ENCODE measurements at regions not wholly inside any gene's neighbourhood (a gene's known extent, or its start where the extent isn't known, plus 50 kb on each side); places are given as distances from the start of the nearest gene placed in this dataset.

DNA sequence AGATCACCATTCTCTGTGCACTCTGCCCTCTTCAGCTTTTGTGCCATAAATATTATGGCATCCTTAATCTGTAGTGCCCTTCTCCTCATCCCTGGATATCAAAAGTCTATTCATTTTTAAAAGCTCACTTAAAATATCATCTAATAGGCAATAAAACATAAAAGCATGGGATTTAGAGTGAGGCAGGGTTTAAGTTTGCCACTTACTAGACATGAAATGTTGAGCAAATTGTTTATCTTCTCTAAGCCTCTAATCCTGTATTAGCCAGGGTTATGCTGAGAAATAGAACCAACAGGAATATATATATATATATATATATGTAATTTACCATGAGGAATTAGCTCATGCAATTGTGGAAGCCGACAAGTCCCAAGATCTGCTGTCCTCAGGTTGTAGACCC is 472.4 kb upstream of the HS3ST1 start:
- DNase-seq (ENCODE audit: extremely low read depth, low read depth): no peak

GRCh38 chr4:11900359-11900758 is 471.7 kb upstream of the HS3ST1 start:
- DNase-seq (ENCODE audit: extremely low read depth, low read depth): no peak

- DNase-seq (ENCODE audit: extremely low read depth, low read depth): no peak
Measured at GRCh38 chr4:11898796-11899195, 470.1 kb upstream of the HS3ST1 start.

DNA sequence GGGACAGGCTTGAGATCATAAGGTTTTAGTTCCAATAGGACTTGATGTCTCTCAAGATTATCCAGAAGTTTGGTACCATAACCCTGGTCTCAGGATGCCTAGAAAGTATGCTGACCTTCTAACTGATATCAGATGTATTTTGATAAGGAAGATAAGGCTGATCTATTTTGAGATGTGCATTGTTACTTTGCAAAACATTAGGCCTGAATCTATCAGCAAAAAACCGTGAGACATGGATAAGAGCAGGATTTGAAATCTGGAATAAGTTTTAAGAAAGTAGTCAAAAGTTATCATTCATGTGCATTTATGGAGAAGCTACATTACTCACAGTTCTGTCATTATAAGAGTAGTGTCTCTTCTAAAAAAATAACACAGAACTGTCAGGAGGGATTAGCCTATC is 467.1 kb upstream of the HS3ST1 start:
- DNase-seq (ENCODE audit: extremely low read depth, low read depth): no peak

DNA sequence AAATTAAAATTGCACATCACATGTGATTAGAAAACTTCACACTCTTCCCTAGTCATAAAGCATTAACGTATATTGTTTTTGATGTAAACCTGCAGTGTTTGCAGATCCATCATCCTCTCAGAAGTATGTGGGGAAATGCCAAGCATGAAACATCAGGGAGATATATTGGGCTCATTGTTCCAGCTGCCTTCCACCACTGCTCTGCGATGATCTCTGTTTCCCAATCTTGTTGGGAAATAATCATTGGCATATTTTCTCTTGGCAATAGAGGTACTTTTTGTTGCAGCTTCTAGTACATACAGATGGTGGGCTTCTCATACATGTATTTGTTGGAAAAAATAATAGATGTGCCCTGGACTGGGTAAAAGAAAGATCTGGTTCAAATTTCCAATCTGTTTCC is 466.3 kb upstream of the HS3ST1 start:
- DNase-seq (ENCODE audit: extremely low read depth, low read depth): no peak

- DNase-seq (ENCODE audit: extremely low read depth, low read depth): no peak
Measured at GRCh38 chr4:11894221-11894620, 465.5 kb upstream of the HS3ST1 start.

DNA sequence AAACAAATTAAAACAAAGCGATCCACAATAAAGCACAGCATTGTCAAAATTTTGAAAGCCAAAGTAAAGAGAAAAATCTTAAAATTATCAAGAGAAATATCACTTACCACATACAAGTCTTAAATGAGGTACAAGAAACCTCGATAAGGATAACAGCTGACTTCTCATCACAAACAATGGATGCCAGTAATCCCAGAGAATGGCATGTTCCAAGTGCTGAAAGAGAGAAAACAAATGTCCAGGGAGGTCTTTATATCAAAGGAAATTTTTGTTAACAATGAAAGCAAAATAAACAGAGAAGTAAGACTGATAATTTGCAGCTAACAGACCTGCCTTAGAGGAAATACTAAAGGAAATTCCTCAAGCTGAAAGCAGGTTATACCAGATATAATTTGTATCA is 460.4 kb upstream of the HS3ST1 start:
- no peak for DNase-seq (ENCODE audit: extremely low read depth, low read depth)

DNA sequence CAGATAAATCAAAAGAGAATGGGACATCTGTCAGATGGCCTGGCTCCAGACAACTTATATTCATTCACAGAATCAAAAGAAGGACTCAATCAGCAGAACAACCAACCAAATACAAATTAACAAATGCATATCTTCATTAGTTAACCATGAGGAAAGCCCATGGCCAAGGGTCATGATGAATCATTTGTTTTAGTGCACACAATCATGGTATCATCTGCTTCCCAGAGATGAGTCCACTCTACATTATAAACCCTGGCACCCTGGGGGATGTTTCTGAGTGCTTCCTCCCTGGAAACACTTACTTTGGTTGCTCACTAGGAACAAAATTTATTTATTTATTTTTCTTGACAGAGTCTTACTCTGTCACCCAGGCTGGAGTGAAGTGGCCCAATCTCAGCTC is 453.3 kb upstream of the HS3ST1 start:
- no peak for DNase-seq (ENCODE audit: extremely low read depth, low read depth)

- no peak for DNase-seq (ENCODE audit: extremely low read depth, low read depth)
Measured at GRCh38 chr4:11881364-11881763, 452.7 kb upstream of the HS3ST1 start.

DNA sequence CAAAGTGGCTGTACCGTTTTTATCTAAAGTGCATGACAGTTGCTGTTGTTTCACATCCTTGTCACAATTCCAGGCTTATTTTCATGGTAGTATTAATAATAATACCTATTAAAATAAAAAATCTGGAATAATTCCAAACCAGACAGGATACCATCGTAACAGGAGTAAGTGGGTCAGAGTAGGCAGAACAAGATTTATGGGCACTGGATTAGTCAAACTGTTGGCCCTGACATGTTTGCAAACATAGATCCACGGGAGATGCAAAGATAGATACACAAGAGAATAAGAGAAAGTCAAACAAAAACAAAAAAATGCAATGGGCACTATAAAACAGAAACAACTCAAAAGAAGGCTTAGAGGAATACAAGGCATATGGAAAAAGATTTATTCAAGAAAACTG is 449.5 kb upstream of the HS3ST1 start:
- no peak for DNase-seq (ENCODE audit: extremely low read depth, low read depth)

- no peak for DNase-seq (ENCODE audit: extremely low read depth, low read depth)
Measured at GRCh38 chr4:11876104-11876503, 447.4 kb upstream of the HS3ST1 start.

- no peak for DNase-seq (ENCODE audit: extremely low read depth, low read depth)
Measured at GRCh38 chr4:11869191-11869870, 440.6 kb upstream of the HS3ST1 start.

GRCh38 chr4:11866391-11866790 is 437.7 kb upstream of the HS3ST1 start:
- DNase-seq (ENCODE audit: extremely low read depth, low read depth): no peak

DNA sequence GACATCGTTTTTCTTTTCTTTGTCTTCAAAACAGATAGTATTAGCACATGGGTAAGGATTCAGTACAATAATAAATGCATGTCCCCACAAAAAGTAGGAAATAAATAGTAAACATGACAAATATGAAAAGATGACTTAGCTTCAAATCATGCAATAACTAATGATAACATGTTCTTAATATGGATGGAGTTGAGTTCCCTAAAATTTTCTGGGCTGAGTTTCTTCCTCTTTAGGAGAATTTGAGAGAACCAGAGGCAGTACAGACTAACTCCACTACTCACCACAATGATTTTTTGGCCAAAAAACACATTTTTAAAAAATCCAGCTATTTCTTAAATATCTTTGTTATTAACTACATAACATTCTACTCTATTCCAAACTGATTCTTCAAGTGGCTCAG is 432.3 kb upstream of the HS3ST1 start:
- no peak for DNase-seq (ENCODE audit: extremely low read depth, low read depth)

- DNase-seq (ENCODE audit: extremely low read depth, low read depth): no peak
Measured at GRCh38 chr4:11857881-11858280, 429.2 kb upstream of the HS3ST1 start.

GRCh38 chr4:11847167-11847566 is 418.5 kb upstream of the HS3ST1 start:
- no peak for DNase-seq (ENCODE audit: extremely low read depth, low read depth)

DNA sequence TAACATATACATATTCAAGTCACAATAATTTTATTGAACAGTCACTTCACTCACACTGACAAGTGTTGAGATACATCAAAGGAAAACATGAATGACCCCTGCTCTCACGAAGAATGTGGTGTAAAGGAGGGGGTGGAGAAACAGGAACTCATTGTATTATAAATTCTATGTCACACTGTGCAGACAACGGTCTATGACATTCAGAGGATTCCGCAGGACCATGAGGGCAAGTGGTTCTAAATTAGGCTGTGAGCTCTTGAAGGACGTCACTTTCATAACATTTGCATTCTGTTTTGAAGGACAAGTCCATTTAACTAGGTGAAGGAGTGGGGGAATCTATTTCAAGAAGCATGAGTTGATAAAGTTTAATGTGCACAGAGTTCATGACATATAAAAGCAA is 415.2 kb upstream of the HS3ST1 start:
- no peak for DNase-seq (ENCODE audit: extremely low read depth, low read depth)

DNA sequence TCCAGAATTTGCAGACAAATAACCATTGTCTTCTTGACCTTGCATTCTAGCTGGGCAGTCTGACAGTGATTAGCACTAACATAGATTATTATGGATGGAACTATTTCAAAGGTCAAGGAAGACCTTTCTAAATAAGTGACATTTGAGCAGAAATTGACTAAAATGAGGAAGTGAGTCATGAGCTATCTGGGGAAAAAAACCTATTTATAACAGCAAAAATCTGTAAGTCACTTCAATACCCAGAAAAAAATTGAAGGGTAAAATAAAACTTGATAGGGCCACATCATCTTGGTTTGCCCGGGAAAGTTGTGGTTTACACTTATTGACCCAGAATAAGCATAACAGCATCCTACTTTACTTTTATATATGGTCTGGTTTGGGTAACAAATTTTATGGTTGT is 414.6 kb upstream of the HS3ST1 start:
- no peak for DNase-seq (ENCODE audit: extremely low read depth, low read depth)

DNA sequence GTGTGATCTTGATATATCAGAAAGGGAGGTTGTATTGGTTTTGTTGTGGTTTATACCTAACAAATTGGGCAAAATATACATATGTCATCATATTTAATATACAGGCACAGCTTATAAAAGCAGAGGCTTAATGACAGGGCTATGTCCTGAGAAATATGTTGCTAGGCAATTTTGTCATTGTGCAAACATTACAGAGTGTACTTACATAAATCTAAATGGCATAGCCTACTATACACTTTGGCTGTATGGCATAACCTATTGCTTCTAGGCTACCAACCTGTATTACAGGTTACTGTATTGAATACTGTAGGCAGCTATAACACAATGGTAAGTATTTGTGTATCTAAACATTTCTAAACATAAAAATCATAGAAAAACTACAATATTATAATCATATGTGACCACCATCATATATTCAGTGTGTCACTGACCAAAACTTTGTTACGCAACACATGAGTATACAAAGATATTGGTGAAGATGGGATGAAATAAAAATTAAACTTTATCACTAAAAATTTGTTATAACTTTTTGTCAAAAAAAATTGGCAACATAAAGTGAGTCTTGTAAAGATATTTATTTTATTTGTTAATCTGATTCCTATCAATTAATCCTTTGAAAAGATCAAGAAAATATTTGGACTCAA is 414.0 kb upstream of the HS3ST1 start:
- DNase-seq (ENCODE audit: extremely low read depth, low read depth): no peak

- DNase-seq (ENCODE audit: extremely low read depth, low read depth): no peak
Measured at GRCh38 chr4:11839889-11840288, 411.2 kb upstream of the HS3ST1 start.

DNA sequence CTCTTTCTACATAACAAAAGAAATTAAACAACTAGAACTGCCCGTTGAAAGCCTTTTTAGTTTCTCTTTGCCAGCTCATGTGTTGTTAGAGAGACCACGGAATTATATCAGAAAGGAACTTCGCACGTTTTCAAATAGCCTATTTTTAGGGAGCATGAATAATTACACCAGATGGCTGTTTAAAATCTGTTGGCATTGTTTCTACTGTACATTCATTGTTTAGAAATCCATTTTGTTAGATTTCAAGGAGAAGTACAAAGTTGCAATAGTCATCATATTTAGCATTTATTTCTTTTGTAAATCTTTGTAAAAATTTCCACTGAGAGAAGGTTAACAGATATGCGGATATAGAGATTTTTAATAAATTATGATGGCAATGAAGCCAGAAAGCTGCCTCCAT is 403.0 kb upstream of the HS3ST1 start:
- DNase-seq (ENCODE audit: extremely low read depth, low read depth): no peak

DNA sequence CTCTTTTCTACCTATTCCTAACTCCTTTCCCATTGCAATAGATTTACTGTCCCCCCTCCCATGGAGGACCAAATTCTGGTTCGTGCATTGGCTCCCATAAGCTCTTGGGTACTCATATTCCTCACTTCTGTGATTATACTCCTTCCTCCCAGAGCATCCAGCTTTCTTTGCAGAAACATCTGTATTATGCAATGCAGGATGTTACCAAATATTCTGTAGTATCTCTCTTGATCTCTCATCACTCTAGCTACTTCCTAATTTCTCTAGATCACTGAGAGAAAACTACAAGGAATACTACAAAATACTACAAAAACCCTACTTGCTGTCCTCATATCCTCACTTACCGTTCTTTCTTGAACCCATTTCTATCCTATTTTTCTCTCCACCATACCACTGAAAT is 395.9 kb upstream of the HS3ST1 start:
- DNase-seq (ENCODE audit: extremely low read depth, low read depth): no peak
